CD8-positive, alpha-beta memory T cell (primary cell): ENCODE measurements at regions not wholly inside any gene's neighbourhood (a gene's known extent, or its start where the extent isn't known, plus 50 kb on each side); places are given as distances from the start of the nearest gene placed in this dataset.

Experiments used
- CTCF ChIA-PET: fragments of 350-600 bp; sonication (Branson Sonifier 250); formaldehyde crosslinking; loops from one replicate; lab custom pipeline; 2021; ENCODE audit warnings: antibody characterized with exemption; lab: Charles Lee
- POLR2A ChIA-PET: fragments of 350-600 bp; sonication (Branson Sonifier 250); formaldehyde crosslinking; loops from one replicate; lab custom pipeline; 2021; ENCODE audit warnings: antibody characterized with exemption; lab: Charles Lee
- DNase-seq, 5 donors: peaks; one replicate each; pipeline versions ENCODE4 v3.0.0 to v3.0.0-alpha.2; 2020 to 2022; ENCODE audit warnings: mixed read lengths in 1 of 5
- H3K27ac ChIP-seq: one replicate; pipeline ENCODE4 v1.7.0; 2013; ENCODE audit warnings: low read depth, mild to moderate bottlenecking, low read length, moderate library complexity
- H3K27me3 ChIP-seq: 2 replicates; pipeline ENCODE4 v1.7.0; 2013; ENCODE audit warnings: low read length, mild to moderate bottlenecking; ENCODE audit not compliant: insufficient read depth, poor library complexity, severe bottlenecking
- H3K36me3 ChIP-seq: 2 replicates; pipeline ENCODE4 v1.7.0; 2013; ENCODE audit warnings: mild to moderate bottlenecking, low read length, moderate library complexity; ENCODE audit not compliant: insufficient read depth
- H3K4me1 ChIP-seq: 2 replicates; pipeline ENCODE4 v1.7.0; 2013; ENCODE audit warnings: mild to moderate bottlenecking, low read length, moderate library complexity; ENCODE audit not compliant: insufficient read depth
- H3K4me3 ChIP-seq: 2 replicates; pipeline ENCODE4 v1.7.0; 2013; ENCODE audit warnings: mild to moderate bottlenecking, low read length
- H3K9me3 ChIP-seq: 2 replicates; pipeline ENCODE4 v1.7.0; 2013; ENCODE audit warnings: mild to moderate bottlenecking, low read length
- H3K27ac Mint-ChIP-seq, 8 donors: one replicate each; pipeline ENCODE4 v1.8.0; 2020 to 2021; ENCODE audit warnings: mixed read lengths in 8 of 8, mild to moderate bottlenecking in 6 of 8, inconsistent platforms in 3 of 8, moderate library complexity in 3 of 8
- H3K27me3 Mint-ChIP-seq, 2 donors: one replicate each; pipeline ENCODE4 v1.8.0; 2020 to 2021; ENCODE audit warnings: mixed read lengths in 2 of 2, mild to moderate bottlenecking in 1 of 2, moderate library complexity in 1 of 2
- H3K36me3 Mint-ChIP-seq, 3 donors: one replicate each; pipeline ENCODE4 v1.8.0; 2020 to 2021; ENCODE audit warnings: mixed read lengths in 3 of 3, inconsistent platforms in 1 of 3, mild to moderate bottlenecking in 1 of 3
- H3K4me1 Mint-ChIP-seq, 3 donors: one replicate each; pipeline ENCODE4 v1.8.0; 2020 to 2021; ENCODE audit warnings: mixed read lengths in 3 of 3, inconsistent platforms in 1 of 3, mild to moderate bottlenecking in 1 of 3
- H3K4me3 Mint-ChIP-seq, 7 donors: one replicate each; pipeline ENCODE4 v1.8.0; 2020 to 2021; ENCODE audit warnings: mixed read lengths in 7 of 7, mild to moderate bottlenecking in 6 of 7, moderate library complexity in 4 of 7, inconsistent platforms in 2 of 7
- H3K9me3 Mint-ChIP-seq, 5 donors: one replicate each; pipeline ENCODE4 v1.8.0; 2020 to 2022; ENCODE audit warnings: mixed read lengths in 5 of 5, mild to moderate bottlenecking in 3 of 5, moderate library complexity in 2 of 5, inconsistent platforms in 1 of 5

DNA sequence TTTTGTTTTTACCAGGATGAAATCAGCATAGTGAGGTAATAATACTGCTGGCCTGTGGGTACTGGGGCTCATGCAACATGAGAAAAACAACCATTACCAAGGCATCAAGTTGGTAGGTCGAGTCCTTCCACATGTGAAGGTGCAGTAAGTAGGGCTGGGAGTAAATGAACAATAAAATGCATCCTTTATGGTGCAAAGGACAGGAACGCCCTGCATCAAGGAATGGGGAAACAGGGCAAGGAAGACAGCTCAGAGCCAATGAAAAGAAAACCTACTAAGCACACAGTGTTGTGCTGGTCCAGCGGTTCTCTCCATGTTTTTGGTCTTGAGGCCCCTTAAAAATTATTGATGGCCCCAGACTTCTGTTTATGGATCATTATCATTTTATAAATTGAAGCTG lies 168.5 kb upstream of the TPM1 start:
- no peaks in the 10 kb centered on the region for H3K4me1 Mint-ChIP-seq
- Histone ChIP-seq H3K9me3 (no peaks in the 10 kb centered on the region), H3K27me3 (no peaks in the 10 kb centered on the region), H3K27ac (no peak overlapping the region), H3K36me3 (no peaks in the 10 kb centered on the region), H3K4me3 (no peak overlapping the region), H3K4me1 (no peaks in the 10 kb centered on the region)
- H3K36me3 Mint-ChIP-seq: no peaks in the 10 kb centered on the region
- no peak for DNase-seq
- H3K27me3 Mint-ChIP-seq: peaks cover 5 to 9% of the 10 kb centered on the region in 2 donors
- H3K27ac Mint-ChIP-seq: no peak overlapping the region
- ChIA-PET POLR2A (no interaction called here), CTCF (no interaction called here)
- H3K9me3 Mint-ChIP-seq: peaks cover 0 to 3% (median 0%) of the 10 kb centered on the region in 5 donors
- H3K4me3 Mint-ChIP-seq: no peak overlapping the region

DNA sequence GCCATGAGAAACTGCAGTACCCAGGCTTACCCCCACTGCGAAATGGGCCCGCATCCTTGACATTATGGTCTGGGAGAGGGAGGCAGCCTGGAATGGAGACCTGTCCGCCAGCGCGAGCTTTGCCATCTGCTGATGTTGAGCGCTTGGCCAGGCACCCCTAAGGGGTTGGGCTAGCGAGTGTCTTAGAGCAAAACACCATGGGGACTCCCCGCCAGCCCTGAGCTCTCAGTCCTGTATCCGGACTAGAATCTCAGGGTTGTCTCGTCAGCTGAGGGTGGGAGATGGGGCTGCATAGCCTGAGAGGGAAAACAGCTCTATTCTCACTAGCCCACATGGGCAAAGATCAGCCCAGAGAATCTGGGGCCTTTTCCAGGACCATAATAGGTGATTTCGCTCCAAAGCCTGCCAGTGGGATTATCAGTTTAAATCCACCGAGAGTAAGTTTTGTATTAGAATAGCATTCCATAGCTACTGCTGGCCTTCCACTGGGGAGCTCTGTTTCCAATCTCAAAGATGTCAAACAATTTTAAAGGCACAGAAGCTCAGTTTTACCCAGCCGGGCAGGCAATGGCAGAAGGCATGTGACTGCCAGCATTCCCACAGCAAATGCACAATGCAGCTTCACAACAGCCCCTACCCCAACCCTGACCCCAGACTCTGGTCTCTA lies 167.5 kb upstream of the TPM1 start:
- no peak overlapping the region for H3K27ac ChIP-seq
- no peaks in the 10 kb centered on the region for H3K36me3 Mint-ChIP-seq
- H3K27ac Mint-ChIP-seq: no peak overlapping the region
- CTCF ChIA-PET: no interaction called here
- no peaks in the 10 kb centered on the region for H3K36me3 ChIP-seq
- H3K9me3 Mint-ChIP-seq: peaks cover 0 to 3% (median 0%) of the 10 kb centered on the region in 5 donors
- DNase-seq: no peak
- H3K4me3 ChIP-seq: no peak overlapping the region
- no peak overlapping the region for H3K4me3 Mint-ChIP-seq
- H3K9me3 ChIP-seq: no peaks in the 10 kb centered on the region
- peaks cover 0 to 5% (median 0%) of the 10 kb centered on the region in 3 donors for H3K4me1 Mint-ChIP-seq
- no peaks in the 10 kb centered on the region for H3K27me3 ChIP-seq
- H3K4me1 ChIP-seq: no peaks in the 10 kb centered on the region
- peaks cover 8 to 19% of the 10 kb centered on the region in 2 donors for H3K27me3 Mint-ChIP-seq
- POLR2A ChIA-PET: no interaction called here

DNA sequence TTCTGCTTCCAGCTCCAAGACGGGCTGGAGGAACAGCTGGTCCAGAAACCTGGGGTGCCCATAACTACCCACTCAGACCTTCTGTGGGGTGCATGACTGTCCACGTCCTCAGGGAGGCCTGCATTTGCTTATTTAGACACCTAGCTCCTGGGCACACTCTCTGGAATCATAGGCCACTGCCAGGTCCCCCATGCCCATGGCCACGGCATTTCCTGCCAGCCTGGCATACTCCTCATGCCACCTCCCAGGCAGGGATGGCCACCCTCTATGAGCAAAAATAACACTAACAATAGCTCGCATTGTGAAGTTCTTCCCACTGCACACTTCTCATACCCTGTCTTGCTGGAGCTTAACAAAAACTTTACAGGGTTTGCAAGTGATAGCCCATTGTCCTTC lies 166.9 kb upstream of the TPM1 start:
- Mint-ChIP-seq H3K27ac (no peak overlapping the region), H3K36me3 (no peaks in the 10 kb centered on the region), H3K4me3 (no peak overlapping the region), H3K27me3 (peaks cover 8 to 22% of the 10 kb centered on the region in 2 donors), H3K9me3 (peaks cover 0 to 1% (median 0%) of the 10 kb centered on the region in 5 donors), H3K4me1 (peaks cover 0 to 5% (median 0%) of the 10 kb centered on the region in 3 donors)
- Histone ChIP-seq H3K27ac (no peak overlapping the region), H3K4me1 (no peaks in the 10 kb centered on the region), H3K9me3 (no peaks in the 10 kb centered on the region), H3K4me3 (no peak overlapping the region), H3K36me3 (no peaks in the 10 kb centered on the region), H3K27me3 (no peaks in the 10 kb centered on the region)
- CTCF ChIA-PET: no interaction called here
- DNase-seq: no peak
- POLR2A ChIA-PET: no interaction called here

DNA sequence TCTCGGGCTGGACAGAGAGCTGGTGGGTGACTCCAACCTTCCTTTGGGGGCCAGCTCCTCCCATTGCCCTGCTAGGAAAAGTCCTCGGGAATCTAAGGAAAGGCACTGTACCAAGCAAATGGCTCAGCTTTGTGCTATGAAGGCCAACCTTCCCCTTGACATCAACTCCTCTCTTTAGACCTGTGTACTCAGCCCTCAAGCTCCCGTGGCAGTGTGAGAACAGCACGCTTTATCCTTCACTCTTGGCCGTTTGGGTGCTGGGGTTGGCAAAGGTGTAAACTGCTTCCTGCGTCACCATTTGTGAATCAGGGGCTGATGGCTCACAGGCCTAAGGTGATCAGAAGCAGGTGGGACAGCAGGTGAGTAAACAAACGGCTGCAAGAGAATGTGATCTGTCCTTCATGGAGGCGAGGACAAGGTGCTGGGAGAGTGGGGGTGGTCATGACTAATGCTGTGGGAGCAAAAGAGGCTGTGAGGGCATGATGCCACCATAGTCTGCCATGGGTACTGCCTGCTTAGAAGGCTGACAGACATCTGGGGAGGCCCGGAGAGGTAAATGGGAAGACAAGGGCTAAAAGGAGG lies 165.2 kb upstream of the TPM1 start:
- H3K27me3 Mint-ChIP-seq: peaks cover 8 to 22% of the 10 kb centered on the region in 2 donors
- H3K4me1 Mint-ChIP-seq: peaks cover 0 to 5% (median 0%) of the 10 kb centered on the region in 3 donors
- no peaks in the 10 kb centered on the region for H3K36me3 Mint-ChIP-seq
- no peak overlapping the region for H3K4me3 Mint-ChIP-seq
- H3K27ac Mint-ChIP-seq: no peak overlapping the region
- Histone ChIP-seq H3K9me3 (no peaks in the 10 kb centered on the region), H3K36me3 (no peaks in the 10 kb centered on the region), H3K4me3 (no peak overlapping the region), H3K27ac (no peak overlapping the region), H3K27me3 (no peaks in the 10 kb centered on the region), H3K4me1 (no peaks in the 10 kb centered on the region)
- ChIA-PET POLR2A (no interaction called here), CTCF (no interaction called here)
- H3K9me3 Mint-ChIP-seq: no peaks in the 10 kb centered on the region
- DNase-seq: no peak

DNA sequence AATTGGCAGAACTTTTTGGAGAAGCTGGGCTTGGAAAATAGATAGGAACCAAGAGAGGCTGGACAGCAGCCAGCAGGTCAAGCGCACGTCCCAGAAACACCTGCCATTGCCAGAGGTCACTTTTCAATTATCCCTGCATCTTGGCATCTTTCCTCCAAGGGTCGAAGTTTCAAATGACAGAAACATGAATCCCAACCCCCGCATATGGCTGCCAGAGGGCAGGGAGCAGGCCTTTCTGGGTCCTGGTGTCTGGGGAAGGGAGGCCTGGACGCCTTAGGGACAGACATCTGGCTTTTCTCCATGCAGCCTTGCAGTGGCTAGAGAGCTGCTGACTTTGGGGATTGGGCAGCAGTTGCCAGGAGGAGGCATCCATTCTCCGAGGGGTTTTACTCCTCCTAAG lies 164.5 kb upstream of the TPM1 start:
- DNase-seq: no peak
- ChIA-PET POLR2A (no interaction called here), CTCF (no interaction called here)
- no peak overlapping the region for H3K27ac Mint-ChIP-seq
- Histone ChIP-seq H3K9me3 (no peaks in the 10 kb centered on the region), H3K4me3 (no peak overlapping the region), H3K27me3 (no peaks in the 10 kb centered on the region), H3K4me1 (no peaks in the 10 kb centered on the region), H3K36me3 (no peaks in the 10 kb centered on the region), H3K27ac (no peak overlapping the region)
- no peaks in the 10 kb centered on the region for H3K9me3 Mint-ChIP-seq
- H3K4me3 Mint-ChIP-seq: no peak overlapping the region
- H3K27me3 Mint-ChIP-seq: peaks cover 8 to 22% of the 10 kb centered on the region in 2 donors
- H3K4me1 Mint-ChIP-seq: peaks cover 0 to 5% (median 0%) of the 10 kb centered on the region in 3 donors
- no peaks in the 10 kb centered on the region for H3K36me3 Mint-ChIP-seq

DNA sequence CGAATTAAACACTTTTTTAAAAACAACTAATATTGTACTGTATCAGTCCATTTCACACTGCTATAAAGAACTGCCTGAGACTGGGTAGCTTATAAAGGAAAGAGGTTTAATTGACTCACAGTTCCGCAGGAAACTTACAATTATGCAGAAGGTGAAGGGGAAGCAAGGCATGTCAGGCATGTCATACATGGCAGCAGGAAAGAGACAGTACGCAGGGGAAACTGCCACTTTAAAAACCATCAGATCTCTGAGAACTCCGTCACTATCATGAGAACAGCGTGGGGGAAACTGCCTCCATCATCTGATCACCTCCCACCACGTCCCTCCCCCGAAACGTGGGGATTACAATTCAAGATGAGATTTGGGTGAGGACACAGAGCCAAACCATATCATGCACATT lies 162.8 kb upstream of the TPM1 start:
- Mint-ChIP-seq H3K4me3 (no peak overlapping the region), H3K4me1 (peaks cover 0 to 5% (median 0%) of the 10 kb centered on the region in 3 donors), H3K9me3 (no peaks in the 10 kb centered on the region), H3K36me3 (no peaks in the 10 kb centered on the region), H3K27ac (no peak overlapping the region), H3K27me3 (peaks cover 11 to 22% of the 10 kb centered on the region in 2 donors)
- Histone ChIP-seq H3K27ac (no peak overlapping the region), H3K27me3 (no peaks in the 10 kb centered on the region), H3K4me1 (no peaks in the 10 kb centered on the region), H3K36me3 (no peaks in the 10 kb centered on the region), H3K4me3 (no peak overlapping the region), H3K9me3 (no peaks in the 10 kb centered on the region)
- ChIA-PET CTCF (no interaction called here), POLR2A (no interaction called here)
- no peak for DNase-seq

DNA sequence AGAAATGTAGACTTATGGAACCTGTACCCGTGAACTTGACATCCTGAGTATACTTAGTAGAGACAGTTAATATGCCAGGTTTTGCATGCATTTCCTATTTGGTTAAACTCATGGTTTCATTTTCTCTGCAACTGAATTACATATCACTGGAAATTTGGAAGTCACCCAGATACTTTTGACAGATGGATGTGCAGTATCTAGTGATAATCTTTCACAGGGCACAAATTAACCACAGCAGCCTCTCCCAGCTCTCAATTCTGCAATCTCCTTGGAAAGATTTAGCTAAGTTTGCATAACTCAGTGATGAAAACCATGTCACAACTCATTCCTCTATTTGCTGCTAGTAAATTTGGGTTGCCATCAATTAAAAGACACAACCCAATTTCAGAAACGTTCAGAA lies 162.3 kb upstream of the TPM1 start:
- H3K4me1 ChIP-seq: no peaks in the 10 kb centered on the region
- H3K36me3 Mint-ChIP-seq: no peaks in the 10 kb centered on the region
- H3K27me3 Mint-ChIP-seq: peaks cover 11 to 25% of the 10 kb centered on the region in 2 donors
- H3K36me3 ChIP-seq: no peaks in the 10 kb centered on the region
- no peaks in the 10 kb centered on the region for H3K9me3 Mint-ChIP-seq
- POLR2A ChIA-PET: no interaction called here
- DNase-seq: no peak
- no peaks in the 10 kb centered on the region for H3K27me3 ChIP-seq
- CTCF ChIA-PET: no interaction called here
- H3K4me3 ChIP-seq: no peak overlapping the region
- peaks cover 0 to 5% (median 0%) of the 10 kb centered on the region in 3 donors for H3K4me1 Mint-ChIP-seq
- no peak overlapping the region for H3K27ac ChIP-seq
- no peaks in the 10 kb centered on the region for H3K9me3 ChIP-seq
- H3K27ac Mint-ChIP-seq: no peak overlapping the region
- no peak overlapping the region for H3K4me3 Mint-ChIP-seq

DNA sequence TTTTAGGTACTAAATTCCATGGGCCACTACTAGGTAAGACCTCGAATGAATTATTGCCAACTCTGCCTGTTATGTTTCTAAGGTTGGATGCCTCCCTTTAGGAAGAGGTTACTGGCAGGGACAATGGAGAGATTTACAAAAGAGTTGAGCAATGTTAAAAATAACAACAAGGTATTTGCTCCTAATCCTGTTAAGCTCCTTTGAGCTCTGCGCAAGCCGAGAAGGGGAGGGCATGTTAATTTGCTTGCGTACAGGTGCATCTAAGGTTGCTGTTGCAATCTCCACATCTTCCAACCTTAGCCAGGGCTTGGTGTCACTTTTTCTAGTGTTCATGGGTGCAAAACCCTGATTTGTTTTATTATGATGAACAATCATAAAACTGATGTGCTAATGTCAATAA lies 161.5 kb upstream of the TPM1 start:
- Histone ChIP-seq H3K36me3 (no peaks in the 10 kb centered on the region), H3K27ac (no peak overlapping the region), H3K4me3 (no peak overlapping the region), H3K4me1 (no peaks in the 10 kb centered on the region), H3K9me3 (no peaks in the 10 kb centered on the region), H3K27me3 (no peaks in the 10 kb centered on the region)
- CTCF ChIA-PET: no interaction called here
- Mint-ChIP-seq H3K4me1 (peaks cover 0 to 5% (median 0%) of the 10 kb centered on the region in 3 donors), H3K9me3 (no peaks in the 10 kb centered on the region), H3K27ac (no peak overlapping the region), H3K4me3 (no peak overlapping the region), H3K27me3 (peaks cover 11 to 30% of the 10 kb centered on the region in 2 donors), H3K36me3 (no peaks in the 10 kb centered on the region)
- POLR2A ChIA-PET: no interaction called here
- DNase-seq: no peak
